WTC11 (cell line): ENCODE measurements at regions not wholly inside any gene's neighbourhood (a gene's known extent, or its start where the extent isn't known, plus 50 kb on each side); places are given as distances from the start of the nearest gene placed in this dataset.

ENCODE experiments used
- ATAC-seq: fragments of 200-7000 bp; cut with Tn5 transposase; 2 replicates; pipeline ENCODE4 v1.10.0; 2021; ENCODE audit warnings: mild to moderate bottlenecking, moderate library complexity
- CTCF ChIA-PET: fragments of 300-600 bp; sonication (Branson Sonifier 250); formaldehyde crosslinking; loops from one replicate; lab custom pipeline; 2021; ENCODE audit warnings: antibody characterized with exemption; lab: Charles Lee
- POLR2A ChIA-PET: fragments of 350-600 bp; sonication (Branson Sonifier 250); formaldehyde crosslinking; loops from one replicate; lab custom pipeline; 2021; ENCODE audit warnings: antibody characterized with exemption; lab: Charles Lee
- DNase-seq: peaks from one replicate; pipeline ENCODE4 v3.0.0; 2021; ENCODE audit warnings: low spot score
- H3K27ac Mint-ChIP-seq: 2 replicates; pipeline ENCODE4 v1.8.0; 2021; ENCODE audit warnings: mixed read lengths
- H3K27me3 Mint-ChIP-seq: 2 replicates; pipeline ENCODE4 v1.8.0; 2021; ENCODE audit warnings: low read depth, mild to moderate bottlenecking, moderate library complexity, mixed read lengths
- H3K36me3 Mint-ChIP-seq: 2 replicates; pipeline ENCODE4 v1.8.0; 2021; ENCODE audit warnings: mixed read lengths
- H3K4me1 Mint-ChIP-seq: 2 replicates; pipeline ENCODE4 v1.8.0; 2022; ENCODE audit warnings: mixed read lengths
- H3K4me3 Mint-ChIP-seq: 2 replicates; pipeline ENCODE4 v1.8.0; 2021; ENCODE audit warnings: mild to moderate bottlenecking, moderate library complexity, mixed read lengths
- H3K9me3 Mint-ChIP-seq: 2 replicates; pipeline ENCODE4 v1.8.0; 2021; ENCODE audit warnings: mixed read lengths
- E2F1 ChIP-seq: sonication (generic); formaldehyde crosslinking; IDR thresholded peaks from 2 replicates; pipeline ENCODE4 v1.8.0; 2022; ENCODE audit warnings: mild to moderate bottlenecking, missing genetic modification reagents
- E2F5 ChIP-seq: sonication (generic); formaldehyde crosslinking; IDR thresholded peaks from 2 replicates; pipeline ENCODE4 v1.8.1; 2022; ENCODE audit warnings: mild to moderate bottlenecking, moderate library complexity, missing genetic modification reagents
- ESRRA ChIP-seq: sonication (generic); formaldehyde crosslinking; IDR thresholded peaks from 2 replicates; pipeline ENCODE4 v1.8.1; 2022; ENCODE audit warnings: mild to moderate bottlenecking, missing genetic modification reagents, borderline replicate concordance
- FOXP1 ChIP-seq: sonication (generic); formaldehyde crosslinking; IDR thresholded peaks from 2 replicates; pipeline ENCODE4 v1.8.0; 2022; ENCODE audit warnings: missing genetic modification reagents, mild to moderate bottlenecking, moderate library complexity, borderline replicate concordance
- GTF2I ChIP-seq: fragments of 250-450 bp; sonication (Bioruptor Pico); conservative IDR thresholded peaks from 2 replicates; pipeline ENCODE4 v1.4.0; 2021; ENCODE audit warnings: mild to moderate bottlenecking
- IRF1 ChIP-seq: sonication (generic); formaldehyde crosslinking; IDR thresholded peaks from 2 replicates; pipeline ENCODE4 v1.8.0; 2023; ENCODE audit warnings: missing genetic modification reagents
- KAT7 ChIP-seq: sonication (generic); formaldehyde crosslinking; IDR thresholded peaks from 2 replicates; pipeline ENCODE4 v1.8.1; 2023; ENCODE audit warnings: missing genetic modification reagents, mild to moderate bottlenecking, borderline replicate concordance
- MAX ChIP-seq: sonication (generic); formaldehyde crosslinking; IDR thresholded peaks from 2 replicates; pipeline ENCODE4 v1.8.0; 2022; ENCODE audit warnings: mild to moderate bottlenecking, missing genetic modification reagents
- NFATC4 ChIP-seq: fragments of 250-450 bp; sonication (Bioruptor Pico); IDR thresholded peaks from 2 replicates; pipeline ENCODE4 v1.9.0; 2021; ENCODE audit warnings: mild to moderate bottlenecking
- NFYB ChIP-seq: sonication (generic); formaldehyde crosslinking; conservative IDR thresholded peaks from 2 replicates; pipeline ENCODE4 v1.8.0; 2022; ENCODE audit warnings: low read depth, missing genetic modification reagents
- PREB ChIP-seq: sonication (generic); formaldehyde crosslinking; IDR thresholded peaks from 2 replicates; pipeline ENCODE4 v1.8.1; 2022; ENCODE audit warnings: mild to moderate bottlenecking, missing genetic modification reagents, moderate library complexity, borderline replicate concordance
- RORB ChIP-seq: fragments of 250-450 bp; sonication (Bioruptor Pico); IDR thresholded peaks from 2 replicates; pipeline ENCODE4 v1.9.0; 2021; ENCODE audit warnings: mild to moderate bottlenecking
- TEAD1 ChIP-seq: sonication (generic); formaldehyde crosslinking; IDR thresholded peaks from 2 replicates; pipeline ENCODE4 v1.8.0; 2022; ENCODE audit warnings: mild to moderate bottlenecking, missing genetic modification reagents
- TEAD4 ChIP-seq: sonication (generic); formaldehyde crosslinking; IDR thresholded peaks from 2 replicates; pipeline ENCODE4 v1.8.0; 2022; ENCODE audit warnings: mild to moderate bottlenecking, missing genetic modification reagents
- TP53 ChIP-seq: sonication (generic); formaldehyde crosslinking; IDR thresholded peaks from 2 replicates; pipeline ENCODE4 v1.8.1; 2023; ENCODE audit warnings: mild to moderate bottlenecking, missing genetic modification reagents
- USF2 ChIP-seq: sonication (generic); formaldehyde crosslinking; IDR thresholded peaks from 2 replicates; pipeline ENCODE4 v1.8.1; 2023; ENCODE audit warnings: mild to moderate bottlenecking, missing genetic modification reagents, moderate library complexity
- ZBTB43 ChIP-seq: sonication (generic); formaldehyde crosslinking; IDR thresholded peaks from 2 replicates; pipeline ENCODE4 v1.8.1; 2023; ENCODE audit warnings: mild to moderate bottlenecking, missing genetic modification reagents
- ZNF425 ChIP-seq: fragments of 250-450 bp; sonication (Bioruptor Pico); conservative IDR thresholded peaks from 2 replicates; pipeline ENCODE4 v1.9.0; 2021; ENCODE audit warnings: mild to moderate bottlenecking

GRCh38 chr1:170461762-170462384, 70.1 kb upstream of the GORAB start:
- no peak for ATAC-seq
- no peak for DNase-seq
- TF ChIP-seq PREB (CRISPR knock-in tag) (no peak), GTF2I (CRISPR knock-in tag) (no peak), FOXP1 (CRISPR knock-in tag) (no peak), USF2 (no peak), IRF1 (no peak), NFATC4 (CRISPR knock-in tag) (no peak), ZBTB43 (CRISPR knock-in tag) (no peak), NFYB (CRISPR knock-in tag) (no peak), MAX (no peak), E2F1 (CRISPR knock-in tag) (no peak), KAT7 (CRISPR knock-in tag) (no peak), TEAD1 (CRISPR knock-in tag) (no peak), ESRRA (CRISPR knock-in tag) (no peak), RORB (CRISPR knock-in tag) (no peak), ZNF425 (CRISPR knock-in tag) (no peak), TP53 (no peak), TEAD4 (CRISPR knock-in tag) (no peak), E2F5 (CRISPR knock-in tag) (no peak)
- Mint-ChIP-seq H3K27me3 (peaks cover 4% of the 10 kb centered on the region), H3K4me3 (no peak overlapping the region), H3K27ac (no peak overlapping the region), H3K9me3 (peaks cover 48% of the 10 kb centered on the region), H3K36me3 (peaks cover 35% of the 10 kb centered on the region), H3K4me1 (no peaks in the 10 kb centered on the region)
- POLR2A ChIA-PET: no interaction called here
- CTCF ChIA-PET: no interaction called here
